IPS-NIHi7 (cell line): ENCODE measurements at regions not wholly inside any gene's neighbourhood (a gene's known extent, or its start where the extent isn't known, plus 50 kb on each side); places are given as distances from the start of the nearest gene placed in this dataset.

Experiments used
- DNase-seq: peaks from one replicate; pipeline ENCODE4 v3.0.0; 2012; ENCODE audit warnings: mixed read lengths; ENCODE audit errors: extremely low spot score

DNA sequence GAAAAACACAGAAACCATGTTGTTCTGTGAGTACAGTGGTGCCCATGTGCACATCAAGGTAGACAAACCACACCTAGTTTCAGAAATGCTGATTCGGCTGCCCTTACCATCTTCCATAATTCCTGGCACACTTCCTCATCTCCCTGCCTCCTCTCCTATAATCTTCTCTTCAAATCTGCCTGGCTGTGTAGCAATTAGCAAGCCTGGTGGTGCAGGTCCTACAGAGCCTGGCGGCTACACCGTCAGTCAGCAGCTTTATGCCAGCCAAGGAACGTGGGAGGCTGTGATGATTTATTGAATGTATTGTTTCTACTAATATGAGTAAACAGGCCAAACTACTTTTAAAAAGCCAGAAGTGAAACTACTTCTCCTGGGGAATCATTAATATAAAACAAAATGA is 106.8 kb downstream of the SEMA6D start:
- no peak for DNase-seq

GRCh38 chr15:47829667-47830066 is 112.4 kb downstream of the SEMA6D start:
- no peak for DNase-seq

DNA sequence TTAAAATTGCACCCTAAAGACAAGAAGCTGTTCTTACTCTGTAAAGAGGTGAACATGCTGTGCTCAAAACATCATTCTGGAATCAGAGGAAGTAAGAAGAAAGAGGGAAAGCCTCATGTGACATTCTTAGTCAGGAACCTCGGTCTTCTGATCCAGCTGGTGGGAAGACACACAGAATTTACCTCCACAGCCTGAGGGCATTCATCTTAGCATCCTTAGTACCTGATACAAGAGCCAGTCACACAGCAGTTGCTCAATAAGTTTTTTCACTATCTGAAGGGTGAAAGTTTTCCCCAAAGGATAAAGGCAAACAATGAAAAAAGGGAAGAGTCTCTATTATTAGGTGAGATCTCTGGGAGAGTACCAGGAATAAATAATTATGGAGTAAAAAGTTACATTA is 116.8 kb downstream of the SEMA6D start:
- DNase-seq = no peak

DNA sequence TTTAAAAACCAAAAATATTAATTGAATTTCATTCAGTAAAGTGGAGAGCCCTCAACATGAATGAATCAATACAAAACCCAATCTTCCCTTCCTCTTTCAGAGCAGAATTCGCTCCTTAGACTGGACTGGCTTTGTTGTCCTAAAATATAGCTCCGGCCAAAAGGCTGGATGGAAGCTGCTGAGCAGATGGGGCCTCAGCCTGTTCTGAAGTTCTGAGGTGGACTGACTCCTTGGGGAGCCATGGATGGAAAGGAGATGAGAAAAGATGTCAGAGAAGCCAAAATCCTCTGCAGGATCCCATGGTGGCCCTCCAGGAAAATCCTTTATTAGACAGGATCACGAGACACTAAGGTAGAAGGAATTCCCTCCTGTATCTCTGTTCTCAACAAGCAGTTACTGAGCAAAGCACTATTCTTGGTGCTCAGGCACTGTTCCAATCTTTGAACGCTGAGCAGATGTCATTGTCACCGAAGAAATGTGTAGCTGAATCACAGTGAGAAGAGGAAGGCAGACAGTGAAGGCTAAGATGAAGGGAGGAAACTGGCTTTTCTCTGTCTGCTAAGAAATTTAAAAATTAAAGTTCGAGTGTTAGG is 122.0 kb downstream of the SEMA6D start:
- DNase-seq = no peak

- DNase-seq = no peak
These were observed 125.9 kb downstream of the SEMA6D start for GRCh38 chr15:47843124-47843663.

- no peak for DNase-seq
These were observed 127.1 kb downstream of the SEMA6D start for GRCh38 chr15:47844437-47844836.

DNA sequence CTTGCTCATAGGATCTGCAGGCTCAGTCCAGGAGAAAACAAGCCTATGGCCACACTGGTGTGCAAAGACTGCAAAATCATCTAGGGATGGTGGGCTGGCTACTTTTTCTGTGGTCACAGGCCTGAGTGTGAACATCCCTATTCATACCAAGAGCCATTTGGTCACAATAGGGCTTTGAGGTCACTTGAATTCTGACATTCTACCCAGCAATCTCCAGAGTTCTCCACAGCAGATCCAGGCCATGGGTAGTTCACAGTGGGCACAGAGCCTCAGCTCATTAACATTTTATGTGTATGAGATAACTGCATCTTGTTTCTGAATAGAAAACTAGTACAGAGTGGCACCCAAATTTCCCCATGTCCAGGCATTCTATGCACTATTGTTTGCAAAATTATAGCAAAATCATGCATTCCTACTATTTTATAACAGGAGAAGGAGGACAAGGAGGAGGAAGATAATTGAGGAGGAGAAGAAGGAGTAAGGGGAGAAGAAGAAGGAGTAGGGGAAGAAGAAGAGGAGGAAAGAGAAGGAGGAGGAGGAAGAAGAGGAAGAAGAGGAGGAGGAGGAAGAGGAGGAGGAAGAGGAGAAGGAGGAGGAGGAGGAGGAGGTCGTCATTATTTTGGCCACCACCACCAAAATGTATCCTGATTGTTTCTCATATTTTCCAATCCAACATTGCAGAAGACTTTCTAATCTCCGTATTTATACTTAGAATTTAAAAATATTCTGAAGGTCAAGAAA is 129.0 kb downstream of the SEMA6D start:
- DNase-seq = no peak

- DNase-seq = no peak
These were observed 129.6 kb downstream of the SEMA6D start for GRCh38 chr15:47846876-47847275.

DNA sequence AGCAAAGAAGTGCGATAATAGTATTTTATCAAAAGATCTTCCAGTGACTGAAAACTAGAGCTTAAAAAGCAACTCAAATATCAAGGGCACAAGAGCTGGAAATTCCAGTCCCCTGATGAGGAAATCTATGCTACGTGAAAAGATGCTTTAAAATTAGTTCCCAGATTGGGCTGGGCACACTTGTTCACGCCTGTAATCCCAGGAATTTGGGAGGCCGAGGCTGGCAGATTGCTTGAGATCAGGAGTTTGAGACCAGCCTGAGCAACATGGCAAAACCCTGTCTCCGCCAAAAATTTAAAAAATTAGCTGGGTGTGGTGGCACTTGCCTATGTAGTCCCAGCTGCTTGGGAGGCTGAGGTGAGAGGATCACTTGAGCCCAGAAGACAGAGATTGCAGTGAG is 138.8 kb downstream of the SEMA6D start:
- DNase-seq = no peak

- DNase-seq = no peak
These were observed 139.9 kb downstream of the SEMA6D start for GRCh38 chr15:47857014-47857775.

GRCh38 chr15:47857776-47858167 is 140.5 kb downstream of the SEMA6D start:
- no peak for DNase-seq

DNA sequence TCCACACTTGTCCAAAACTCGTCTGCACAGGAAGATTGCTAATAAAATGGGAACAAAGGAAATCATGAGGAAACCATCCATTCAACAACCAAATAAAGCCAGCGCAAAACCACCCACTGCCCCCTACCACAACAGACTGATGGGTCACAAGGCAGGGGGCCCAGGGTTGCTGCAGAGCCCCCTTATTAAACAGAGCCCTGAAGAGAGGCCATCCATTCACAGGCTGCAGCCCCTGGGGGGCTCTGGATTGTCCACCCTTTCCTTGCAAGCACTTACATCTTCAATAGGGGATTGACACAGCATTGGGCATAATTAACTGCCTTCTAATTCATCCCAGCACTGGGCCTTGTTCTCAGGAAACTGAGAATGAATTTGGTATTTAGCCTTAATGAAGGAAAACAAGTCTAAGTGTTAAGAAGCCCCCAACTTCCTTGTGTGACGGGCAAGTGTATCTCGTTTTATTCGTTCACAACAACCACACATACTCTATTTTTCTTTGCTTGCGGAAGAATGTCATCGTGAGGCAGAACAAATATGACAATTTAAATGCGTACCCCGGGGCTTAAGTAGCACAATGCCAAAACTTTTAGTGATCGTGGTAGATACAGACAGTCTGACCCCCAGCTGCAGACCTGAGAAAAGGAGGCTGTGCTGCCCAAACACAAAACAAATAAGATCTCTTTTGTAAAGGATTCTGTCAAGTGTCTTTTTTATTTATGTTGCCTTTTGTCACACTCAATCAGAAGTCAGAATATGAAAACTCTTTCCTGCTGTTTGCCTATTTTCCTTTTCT is 144.0 kb downstream of the SEMA6D start:
- no peak for DNase-seq

DNA sequence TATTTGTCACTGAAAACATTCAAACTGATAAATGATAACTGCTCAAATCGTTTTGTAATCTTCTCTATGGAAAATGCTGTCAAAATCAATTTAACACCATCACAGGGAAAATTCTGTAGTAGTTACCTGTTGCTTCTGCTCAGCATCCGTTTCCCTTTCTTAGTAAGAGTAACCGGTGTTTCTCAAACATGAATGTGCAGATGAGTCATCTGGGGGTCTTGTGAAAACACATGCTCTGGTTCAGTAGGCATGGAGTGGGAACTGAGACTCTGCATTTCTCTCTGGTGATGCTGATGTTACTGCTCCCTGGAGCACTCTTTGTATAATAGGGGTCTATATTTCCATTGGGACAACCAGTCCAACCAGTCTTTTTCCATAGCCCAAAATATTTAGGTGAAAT is 145.1 kb downstream of the SEMA6D start:
- no peak for DNase-seq

GRCh38 chr15:47866446-47866845 is 149.1 kb downstream of the SEMA6D start:
- no peak for DNase-seq

DNA sequence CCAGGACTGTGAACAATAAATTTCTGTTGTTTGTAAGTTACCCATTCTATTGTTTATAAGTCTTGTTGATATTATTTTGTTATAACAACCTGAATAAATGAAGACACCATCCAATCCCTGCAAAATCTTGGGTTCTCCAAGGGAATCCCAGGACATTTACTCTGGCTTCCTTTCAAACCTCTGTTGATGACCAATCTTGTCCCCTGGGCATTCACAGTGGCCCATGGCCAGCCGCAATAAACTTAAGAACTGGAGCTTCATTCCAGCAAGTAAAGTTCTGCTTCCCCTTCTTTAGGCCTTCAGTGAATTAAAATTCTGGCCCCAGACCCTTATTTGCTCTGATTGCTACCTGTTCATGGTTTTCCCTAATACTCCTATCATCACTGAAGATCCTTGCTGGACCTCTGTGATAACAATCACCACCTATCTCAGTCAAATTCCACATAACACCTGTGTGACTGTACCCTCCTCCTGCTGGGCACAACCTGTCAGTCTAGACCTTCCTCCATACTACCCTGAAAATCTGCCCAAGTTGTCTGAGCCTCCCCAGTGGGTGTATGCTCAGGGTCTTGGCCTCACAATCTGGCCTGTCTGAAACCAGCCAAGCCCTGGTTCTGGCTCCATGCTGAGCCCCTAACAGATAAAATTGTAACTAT is 153.1 kb downstream of the SEMA6D start:
- DNase-seq = no peak

DNA sequence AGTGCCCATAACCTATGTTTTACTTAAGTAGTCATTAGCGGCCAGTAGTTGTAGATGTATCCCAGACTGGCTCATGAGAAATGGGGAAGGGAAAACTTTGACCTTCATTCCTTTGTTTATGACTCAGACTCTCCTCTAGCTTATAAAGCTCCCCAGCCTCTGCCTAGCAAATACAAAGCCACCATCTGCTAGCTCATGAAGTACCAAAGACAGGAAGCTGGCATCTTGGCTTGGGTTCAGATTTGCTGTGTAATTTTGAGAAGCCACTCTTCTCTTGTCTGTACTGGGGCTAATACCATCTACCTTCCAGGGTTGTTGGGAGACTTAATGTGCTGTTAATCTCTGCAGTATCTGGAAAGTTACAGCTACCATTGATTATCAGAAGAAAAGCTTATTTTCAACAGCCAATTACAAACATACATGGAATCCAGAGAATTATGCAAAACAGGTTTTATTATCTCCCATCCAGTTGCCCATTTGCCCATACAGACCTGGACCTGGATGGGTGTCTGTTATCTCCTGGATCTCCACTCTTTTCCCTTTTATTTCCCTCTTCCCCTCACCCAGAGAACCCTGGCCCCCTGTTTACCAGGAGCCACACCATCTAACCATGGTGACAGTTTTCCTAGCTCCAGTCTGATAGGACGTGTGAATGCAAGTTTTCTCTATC is 153.8 kb downstream of the SEMA6D start:
- DNase-seq = no peak

GRCh38 chr15:47872208-47872607 is 154.9 kb downstream of the SEMA6D start:
- no peak for DNase-seq

- no peak for DNase-seq
These were observed 155.6 kb downstream of the SEMA6D start for GRCh38 chr15:47872869-47873432.

DNA sequence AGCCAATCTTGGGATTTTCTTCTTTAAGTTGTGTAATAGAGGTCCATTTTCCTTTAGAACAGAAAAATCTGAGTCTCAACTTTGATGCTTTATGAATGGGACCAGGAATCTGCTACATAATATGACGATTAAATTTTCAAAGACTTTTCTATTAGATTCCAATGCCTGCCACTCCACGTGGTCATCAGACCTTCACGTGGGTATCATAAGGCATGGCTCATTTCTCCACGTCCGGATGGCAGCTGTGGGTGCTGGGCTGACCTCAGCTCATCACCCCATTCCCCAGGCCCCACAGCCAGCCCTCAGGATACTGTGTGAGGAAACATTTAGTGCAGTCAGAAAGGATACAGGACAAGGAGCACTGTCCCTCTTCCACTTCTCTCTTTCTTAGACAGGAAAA is 159.7 kb downstream of the SEMA6D start:
- no peak for DNase-seq

DNA sequence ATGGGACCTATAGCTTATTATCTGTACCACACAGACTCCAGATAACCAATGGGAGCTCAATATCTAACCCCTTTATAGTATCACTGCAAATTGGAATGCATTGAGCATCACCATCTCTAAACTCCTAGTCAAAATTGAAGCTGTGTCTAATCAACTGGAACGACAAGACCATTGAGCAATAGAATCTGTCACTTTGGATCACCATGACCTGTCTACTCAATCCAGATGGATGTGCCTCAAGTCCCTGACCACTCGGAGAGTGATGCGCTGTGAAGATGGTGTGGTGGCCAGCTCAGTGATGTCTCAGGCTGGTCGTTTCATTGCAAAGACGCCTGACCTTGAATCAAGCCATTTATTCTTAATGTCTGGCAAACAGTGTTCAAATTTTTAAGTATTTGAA is 160.5 kb downstream of the SEMA6D start:
- no peak for DNase-seq
